NCI-H526 (cell line): ENCODE measurements at regions not wholly inside any gene's neighbourhood (a gene's known extent, or its start where the extent isn't known, plus 50 kb on each side); places are given as distances from the start of the nearest gene placed in this dataset.

Experiments used
- DNase-seq, 2 experiments: peaks; one replicate each; lab custom pipeline; 2025; lab: John Stamatoyannopoulos, UW

GRCh38 chr2:164439885-164440284 is 181.4 kb downstream of the GRB14 start:
- DNase-seq = peak in 1 of 2 experiments; percentile 28

GRCh38 chr2:164439235-164439634 is 182.0 kb downstream of the GRB14 start:
- peak; percentile 20 to 63 for DNase-seq

- DNase-seq = peak in 1 of 2 experiments; percentile 39
Measured at GRCh38 chr2:164438490-164439205, 182.6 kb downstream of the GRB14 start.

- no peak for DNase-seq
Measured at GRCh38 chr2:164436131-164436530, 185.2 kb downstream of the GRB14 start.

- DNase-seq = peak; percentile 49 to 61
Measured at GRCh38 chr2:164430166-164430783, 191.0 kb downstream of the GRB14 start.

GRCh38 chr2:164429354-164429753 is 191.9 kb downstream of the GRB14 start:
- no peak for DNase-seq

GRCh38 chr2:164427111-164427510 is 194.2 kb downstream of the GRB14 start:
- no peak for DNase-seq

GRCh38 chr2:164420787-164421186 is 200.5 kb downstream of the GRB14 start:
- DNase-seq = no peak

- no peak for DNase-seq
Measured at GRCh38 chr2:164412831-164413230, 208.5 kb downstream of the GRB14 start.

- DNase-seq = no peak
Measured at GRCh38 chr2:164389411-164389810, 231.9 kb downstream of the GRB14 start.

- DNase-seq = no peak
Measured at GRCh38 chr2:164388511-164388910, 232.8 kb downstream of the GRB14 start.

- no peak for DNase-seq
Measured at GRCh38 chr2:164386231-164386630, 235.1 kb downstream of the GRB14 start.

GRCh38 chr2:164384434-164384833 is 236.8 kb downstream of the GRB14 start:
- DNase-seq = no peak

- DNase-seq = no peak
Measured at GRCh38 chr2:164371916-164372315, 249.4 kb downstream of the GRB14 start.

- no peak for DNase-seq
Measured at GRCh38 chr2:164369366-164369765, 251.9 kb downstream of the GRB14 start.

GRCh38 chr2:164368896-164369295 is 252.4 kb downstream of the GRB14 start:
- no peak for DNase-seq

GRCh38 chr2:164363646-164364045 is 257.6 kb downstream of the GRB14 start:
- DNase-seq = no peak

GRCh38 chr2:164351536-164351935 is 269.7 kb downstream of the GRB14 start:
- no peak for DNase-seq

- DNase-seq = peak; percentile 91 to 93
Measured at GRCh38 chr2:164335947-164336346, 285.3 kb downstream of the GRB14 start.

GRCh38 chr2:164335128-164335527 is 286.2 kb downstream of the GRB14 start:
- DNase-seq = no peak

GRCh38 chr2:164328310-164328709 is 293.0 kb downstream of the GRB14 start:
- DNase-seq = no peak

- DNase-seq = no peak
Measured at GRCh38 chr2:164323978-164324377, 297.3 kb downstream of the GRB14 start.

- DNase-seq = no peak
Measured at GRCh38 chr2:164314148-164314547, 307.1 kb downstream of the GRB14 start.

- DNase-seq = no peak
Measured at GRCh38 chr2:164306872-164307271, 314.4 kb downstream of the GRB14 start.
